Sigmoid colon (tissue), 6 donors: ENCODE measurements at regions not wholly inside any gene's neighbourhood (a gene's known extent, or its start where the extent isn't known, plus 50 kb on each side); places are given as distances from the start of the nearest gene placed in this dataset.

Experiments
- DNase-seq: peaks from one replicate; pipeline ENCODE4 v3.0.0-alpha.2; 2019
- H3K27ac ChIP-seq, 4 donors: fragments of 200-600 bp; sonication (generic); one replicate each; pipeline ENCODE4 v1.5.1; 2016 to 2019; ENCODE audit warnings: mild to moderate bottlenecking in 1 of 4
- H3K27me3 ChIP-seq, 3 donors: fragments of 200-600 bp; sonication (generic); one replicate each; pipeline ENCODE4 v1.5.1; 2019; ENCODE audit warnings: mild to moderate bottlenecking in 1 of 3
- H3K36me3 ChIP-seq, 4 donors: fragments of 200-600 bp; sonication (generic); one replicate each; pipeline ENCODE4 v1.5.1; 2016 to 2019
- H3K4me1 ChIP-seq, 4 donors: fragments of 200-600 bp; sonication (generic); one replicate each; pipeline ENCODE4 v1.5.1; 2017 to 2019
- H3K4me3 ChIP-seq, 4 donors: fragments of 200-600 bp; sonication (generic); one replicate each; pipeline ENCODE4 v1.5.1; 2017 to 2019; ENCODE audit warnings: mild to moderate bottlenecking in 2 of 4, moderate library complexity in 1 of 4
- H3K9me3 ChIP-seq, 4 donors: fragments of 200-600 bp in 3 of 4; sonication (generic) in 3 of 4; one replicate each; pipeline versions ENCODE4 v1.5.1 to v1.6.1; 2013 to 2019
- CTCF ChIP-seq, 4 experiments: fragments of 450-650 bp in 3 of 4; fragments of 200-600 bp in 1 of 4; IDR thresholded peaks; one replicate each; pipeline ENCODE4 v1.5.1; 2016 to 2019; ENCODE audit warnings: antibody characterized with exemption in 4 of 4, mild to moderate bottlenecking in 3 of 4, moderate library complexity in 2 of 4
- EP300 ChIP-seq, 4 donors: sonication (generic); formaldehyde crosslinking; IDR thresholded peaks; one replicate each; pipeline ENCODE4 v1.6.1; 2017; ENCODE audit warnings: antibody characterized with exemption in 4 of 4
- POLR2A ChIP-seq, 2 donors: fragments of 450-650 bp; IDR thresholded peaks; one replicate each; pipeline ENCODE4 v1.6.1; 2016; ENCODE audit warnings: antibody characterized with exemption in 2 of 2, mild to moderate bottlenecking in 2 of 2, moderate library complexity in 2 of 2
- POLR2AphosphoS5 ChIP-seq, 4 donors: sonication (generic); formaldehyde crosslinking; IDR thresholded peaks; one replicate each; pipeline ENCODE4 v1.6.1; 2017; ENCODE audit warnings: antibody characterized with exemption in 4 of 4
- WGBS, 2 donors: extraction: QIAGEN DNeasy Blood & Tissue Kit; methylation state at CpG; one replicate each; pipeline ENCODE4 v1.1.7; 2013; 5-methylcytosine and 5-hydroxymethylcytosine counted together
- intact Hi-C: fragments of 100-400 bp; cut with DNase I; formaldehyde crosslinking; loops from one replicate; pipeline ENCODE4 v1.15.1; 2023
- donor health status: healthy with polysubstance abuse.
- donor health status: healthy.

- Histone ChIP-seq H3K4me1 (no peaks in the 10 kb centered on the region), H3K27me3 (no peaks in the 10 kb centered on the region), H3K4me3 (no peak overlapping the region), H3K27ac (no peak overlapping the region), H3K9me3 (no peaks in the 10 kb centered on the region), H3K36me3 (no peaks in the 10 kb centered on the region)
- intact Hi-C loops, result no loop called here
- WGBS, 2 donors, result 81 to 86% methylated on average over 3 of the region's 3 CpGs
- no peak for TF ChIP-seq EP300 (IDR thresholded peaks at IDR 0.05)
- TF ChIP-seq POLR2A (IDR thresholded peaks at IDR 0.05), result no peak
- no peak for TF ChIP-seq POLR2AphosphoS5 (IDR thresholded peaks at IDR 0.05)
- TF ChIP-seq CTCF (IDR thresholded peaks at IDR 0.05), result no peak
- no peak for DNase-seq
These were observed 99.6 kb downstream of the LURAP1L start for GRCh38 chr9:12874395-12874794.

- DNase-seq, result no peak
- TF ChIP-seq POLR2A (IDR thresholded peaks at IDR 0.05) (no peak), EP300 (IDR thresholded peaks at IDR 0.05) (no peak), POLR2AphosphoS5 (IDR thresholded peaks at IDR 0.05) (no peak), CTCF (IDR thresholded peaks at IDR 0.05) (no peak)
- intact Hi-C loops, result no loop called here
- Histone ChIP-seq H3K27ac (no peak overlapping the region), H3K36me3 (no peaks in the 10 kb centered on the region), H3K4me1 (peaks cover 0 to 7% (median 2%) of the 10 kb centered on the region in 4 donors), H3K27me3 (no peaks in the 10 kb centered on the region), H3K9me3 (no peaks in the 10 kb centered on the region), H3K4me3 (no peak overlapping the region)
These were observed 100.4 kb downstream of the LURAP1L start for GRCh38 chr9:12875191-12875590.

GRCh38 chr9:12876872-12877271, 102.1 kb downstream of the LURAP1L start:
- intact Hi-C loops, result no loop called here
- peaks cover 0 to 23% (median 13%) of the 10 kb centered on the region in 4 donors for H3K4me1 ChIP-seq
- H3K4me3 ChIP-seq, result no peak overlapping the region
- no peak for DNase-seq
- no peaks in the 10 kb centered on the region for H3K9me3 ChIP-seq
- no peaks in the 10 kb centered on the region for H3K27me3 ChIP-seq
- WGBS, 2 donors, result 30 to 36% methylated on average over 2 of the region's 2 CpGs
- H3K27ac ChIP-seq, result no peak overlapping the region
- TF ChIP-seq CTCF (IDR thresholded peaks at IDR 0.05), result no peak
- no peak for TF ChIP-seq POLR2AphosphoS5 (IDR thresholded peaks at IDR 0.05)
- no peak for TF ChIP-seq EP300 (IDR thresholded peaks at IDR 0.05)
- no peak for TF ChIP-seq POLR2A (IDR thresholded peaks at IDR 0.05)
- H3K36me3 ChIP-seq, result no peaks in the 10 kb centered on the region

- WGBS, 2 donors, result 10 to 36% methylated on average over 5 of the region's 5 CpGs
- H3K4me1 ChIP-seq, result peaks cover 0 to 38% (median 25%) of the 10 kb centered on the region in 4 donors
- intact Hi-C loops, result no loop called here
These were observed 103.6 kb downstream of the LURAP1L start for GRCh38 chr9:12878351-12878978.

More at GRCh38 chr9:12878351-12878978, 103.6 kb downstream of the LURAP1L start:
- no peaks in the 10 kb centered on the region for H3K9me3 ChIP-seq
- DNase-seq, result no peak
- H3K27me3 ChIP-seq, result no peaks in the 10 kb centered on the region
- no peak for TF ChIP-seq POLR2A (IDR thresholded peaks at IDR 0.05)
- no peak for TF ChIP-seq EP300 (IDR thresholded peaks at IDR 0.05)
- no peak for TF ChIP-seq CTCF (IDR thresholded peaks at IDR 0.05)
- no peak overlapping the region for H3K27ac ChIP-seq
- no peaks in the 10 kb centered on the region for H3K36me3 ChIP-seq
- no peak overlapping the region for H3K4me3 ChIP-seq
